Activated CD4-positive, alpha-beta T cell treated with anti-CD3 and anti-CD28 coated beads, Interleukin-2, amount 50 U/mL, for 48 hours (primary cell): ENCODE measurements at regions not wholly inside any gene's neighbourhood (a gene's known extent, or its start where the extent isn't known, plus 50 kb on each side); places are given as distances from the start of the nearest gene placed in this dataset.
"Not testable (repeated sequence)": the region's sequence is repeated elsewhere in the genome, so short reads cannot be mapped to it uniquely, and the experiment has no call there.

Experiments used
- DNase-seq, 2 experiments: peaks; one replicate each; pipeline ENCODE4 v3.0.0-alpha.2; 2020

GRCh38 chr20:1845163-1845523, 50.1 kb upstream of the SIRPA start:
- DNase-seq, result no peak

- peak; percentile 39 to 60 for DNase-seq
Observed at GRCh38 chr20:1844325-1845162, 50.7 kb upstream of the SIRPA start.

- DNase-seq, result peak in 1 of 2 experiments; percentile 9
Observed at GRCh38 chr20:1842281-1842680, 52.9 kb upstream of the SIRPA start.

GRCh38 chr20:1841554-1842140, 53.6 kb upstream of the SIRPA start:
- DNase-seq, result no peak

- no peak for DNase-seq
Observed at GRCh38 chr20:1840817-1841553, 54.2 kb upstream of the SIRPA start.

- DNase-seq, result not testable (repeated sequence)
Observed at GRCh38 chr20:1839376-1840317, 55.6 kb upstream of the SIRPA start.

- no peak for DNase-seq
Observed at GRCh38 chr20:1838556-1839279, 56.5 kb upstream of the SIRPA start.

- DNase-seq, result no peak
Observed at GRCh38 chr20:1835186-1836035, 59.8 kb upstream of the SIRPA start.

- no peak for DNase-seq
Observed at GRCh38 chr20:1833728-1834726, 61.2 kb upstream of the SIRPA start.

- DNase-seq, result no peak
Observed at GRCh38 chr20:1833216-1833615, 62.0 kb upstream of the SIRPA start.

GRCh38 chr20:1832634-1833033, 62.6 kb upstream of the SIRPA start:
- DNase-seq, result no peak

- no peak for DNase-seq
Observed at GRCh38 chr20:1831606-1832005, 63.6 kb upstream of the SIRPA start.

- no peak for DNase-seq
Observed at GRCh38 chr20:1831096-1831495, 64.1 kb upstream of the SIRPA start.

GRCh38 chr20:1830240-1830639, 65.0 kb upstream of the SIRPA start:
- no peak for DNase-seq

GRCh38 chr20:1829531-1829930, 65.7 kb upstream of the SIRPA start:
- DNase-seq, result no peak

GRCh38 chr20:1828786-1829131, 66.4 kb upstream of the SIRPA start:
- no peak for DNase-seq

GRCh38 chr20:1827974-1828785, 67.0 kb upstream of the SIRPA start:
- DNase-seq, result no peak

GRCh38 chr20:1827510-1827973, 67.7 kb upstream of the SIRPA start:
- no peak for DNase-seq

GRCh38 chr20:1825938-1826445, 69.2 kb upstream of the SIRPA start:
- DNase-seq, result no peak
